ENCODE measurements at regions not wholly inside any gene's neighbourhood (a gene's known extent, or its start where the extent isn't known, plus 50 kb on each side); places are given as distances from the start of the nearest gene placed in this dataset.

GRCh38 chr1:81729818-81730217 lies 70.9 kb upstream of the ADGRL2 start:
- Histone ChIP-seq H3K27me3 (ENCODE audit: control insufficient read depth, insufficient read depth, low read length) (no peaks in the 10 kb centered on the region), H3K27ac (ENCODE audit: low read length) (no peak overlapping the region), H3K4me1 (ENCODE audit: control insufficient read depth, insufficient read depth, low read length) (no peaks in the 10 kb centered on the region), H3K36me3 (ENCODE audit: control insufficient read depth, insufficient read depth, low read length) (no peaks in the 10 kb centered on the region), H3K4me3 (ENCODE audit: low read depth in 2 of 2, low read length in 2 of 2) (no peak overlapping the region), H3K9me3 (ENCODE audit: control insufficient read depth, insufficient read depth, low read depth, low read length) (no peaks in the 10 kb centered on the region)
- TF ChIP-seq POLR2AphosphoS5 (IDR thresholded peaks at IDR 0.05; ENCODE audit: low read depth, low read length) (no peak), CTCF (IDR thresholded peaks at IDR 0.05) (no peak), REST (IDR thresholded peaks at IDR 0.05; ENCODE audit: insufficient read depth in 1 of 2, low read depth in 2 of 2, low read length in 1 of 2) (no peak), TCF7L2 (IDR thresholded peaks at IDR 0.05; ENCODE audit: low read depth, low read length) (no peak), SIN3A (IDR thresholded peaks at IDR 0.05; ENCODE audit: borderline replicate concordance, insufficient read depth, low read depth, low read length) (no peak)
- ATAC-seq (no peak), DNase-seq (ENCODE audit: low read depth, low spot score) (no peak)
- no TSS peak for BruUV-seq (replicated peaks)
- CTCF ChIA-PET, result no interaction called here
- intact Hi-C loops (cut with micrococcal nuclease; ENCODE audit: unreplicated experiment), result no loop called here
- POLR2A ChIA-PET, result no interaction called here
- in situ Hi-C loops (cut with HindIII; ENCODE audit: low pct_unique_long_range_greater_than_20kb, low sequenced_read_pairs), result no loop called here

DNA sequence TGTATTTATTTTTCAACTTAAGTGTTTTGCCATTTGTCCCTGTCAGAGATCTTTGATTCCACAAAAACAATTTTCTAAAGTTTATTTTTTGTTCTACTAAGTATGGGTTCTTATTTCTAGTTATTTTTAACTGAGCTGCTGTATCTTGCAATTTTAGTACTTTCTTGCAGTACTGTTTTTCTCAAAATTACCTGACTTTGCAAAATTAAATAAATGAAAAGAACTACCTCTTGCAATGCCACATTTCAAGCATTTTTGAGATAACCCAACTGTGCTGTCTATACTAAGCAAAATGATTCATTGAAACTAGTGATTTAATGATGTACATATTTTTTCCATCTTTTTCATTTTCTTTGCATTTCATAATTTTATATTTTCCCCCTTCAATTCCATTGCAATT lies 71.5 kb upstream of the ADGRL2 start:
- no TSS peak for BruUV-seq (replicated peaks)

More for the DNA sequence above, 71.5 kb upstream of the ADGRL2 start:
- Histone ChIP-seq H3K36me3 (ENCODE audit: control insufficient read depth, insufficient read depth, low read length) (no peaks in the 10 kb centered on the region), H3K27me3 (ENCODE audit: control insufficient read depth, insufficient read depth, low read length) (no peaks in the 10 kb centered on the region), H3K27ac (ENCODE audit: low read length) (no peak overlapping the region), H3K4me1 (ENCODE audit: control insufficient read depth, insufficient read depth, low read length) (no peaks in the 10 kb centered on the region), H3K4me3 (ENCODE audit: low read depth in 2 of 2, low read length in 2 of 2) (no peak overlapping the region), H3K9me3 (ENCODE audit: control insufficient read depth, insufficient read depth, low read depth, low read length) (no peaks in the 10 kb centered on the region)
- CTCF ChIA-PET, result no interaction called here
- no peak for DNase-seq (ENCODE audit: low read depth, low spot score)
- no peak for ATAC-seq
- POLR2A ChIA-PET, result no interaction called here
- no peak for TF ChIP-seq CTCF (IDR thresholded peaks at IDR 0.05)
- in situ Hi-C loops (cut with HindIII; ENCODE audit: low pct_unique_long_range_greater_than_20kb, low sequenced_read_pairs) (no loop called here), intact Hi-C loops (cut with micrococcal nuclease; ENCODE audit: unreplicated experiment) (no loop called here)

Data from Panc1 (cell line).